ENCODE measurements at regions not wholly inside any gene's neighbourhood (a gene's known extent, or its start where the extent isn't known, plus 50 kb on each side); places are given as distances from the start of the nearest gene placed in this dataset.

DNA sequence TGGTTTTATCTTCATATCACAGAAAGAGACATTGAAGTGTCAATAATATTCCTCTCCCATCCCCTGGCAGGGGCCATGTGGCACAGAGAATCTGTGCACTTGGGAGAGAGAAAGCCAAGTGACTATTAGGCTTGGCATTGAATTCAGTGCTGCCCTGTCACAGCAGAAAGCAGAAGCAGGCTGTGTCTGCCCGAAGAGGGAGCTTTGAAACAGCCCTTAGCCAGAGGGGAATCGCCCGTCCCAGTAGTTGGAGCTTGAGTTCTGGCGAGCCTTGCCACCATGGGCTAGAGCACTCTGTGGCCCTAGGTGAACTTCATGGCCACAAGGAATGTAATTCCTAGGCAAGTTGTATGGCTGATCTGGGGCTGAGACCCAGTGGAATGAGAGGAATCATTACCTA lies 282.5 kb upstream of the PCDH10 start:
- Histone ChIP-seq H2BK120ac (ENCODE audit: low read depth, low read length, poor library complexity, severe bottlenecking) (no peak overlapping the region), H3K9me3 (ENCODE audit: control insufficient read depth, low read depth, low read length) (no peaks in the 10 kb centered on the region), H3K79me2 (ENCODE audit: insufficient read depth, low read length) (no peaks in the 10 kb centered on the region), H4K8ac (replicated peaks; ENCODE audit: insufficient read length, low read depth, low read length) (peak overlapping the region; percentile 60), H3K4me1 (ENCODE audit: insufficient read depth, low read length) (no peaks in the 10 kb centered on the region), H4K5ac (ENCODE audit: insufficient read length, low read depth, low read length) (no peak overlapping the region), H2BK20ac (ENCODE audit: low read depth, low read length, poor library complexity, severe bottlenecking) (no peak overlapping the region), H3K9ac (ENCODE audit: extremely low read depth, insufficient read length, low read length) (no peak overlapping the region), H3K23ac (ENCODE audit: insufficient read length, low read depth, low read length) (no peak overlapping the region), H3K4me2 (ENCODE audit: insufficient read depth, insufficient read length, low read length) (no peak overlapping the region), H3K18ac (ENCODE audit: insufficient read length, low read depth, low read length) (no peak overlapping the region), H2AK5ac (ENCODE audit: insufficient read length, low read length) (no peak overlapping the region), H3T11ph (ENCODE audit: low read length) (no peak overlapping the region), H3K14ac (ENCODE audit: insufficient read depth, low read length) (peak overlapping the region; percentile 40; the same call in 1 of the 2 replicates), H2BK5ac (ENCODE audit: insufficient read length, low read length) (no peak overlapping the region), H4K20me1 (ENCODE audit: control insufficient read depth, insufficient read depth, insufficient read length) (no peaks in the 10 kb centered on the region), H2AFZ (ENCODE audit: low read length) (no peak overlapping the region), H3K4ac (ENCODE audit: low read depth, low read length) (no peak overlapping the region), H3K27me3 (ENCODE audit: insufficient read depth, low read length) (no peaks in the 10 kb centered on the region), H3K23me2 (ENCODE audit: insufficient read length, low read depth, low read length, poor library complexity, severe bottlenecking) (no peaks in the 10 kb centered on the region), H3K79me1 (ENCODE audit: insufficient read depth, low read depth, low read length, poor library complexity, severe bottlenecking) (no peaks in the 10 kb centered on the region), H2BK12ac (ENCODE audit: insufficient read length, low read depth, low read length) (no peak overlapping the region), H3K27ac (ENCODE audit: insufficient read length, low read depth, low read length) (no peak overlapping the region), H2BK15ac (ENCODE audit: low read depth, low read length) (no peak overlapping the region), H3K56ac (ENCODE audit: insufficient read length, low read depth, low read length) (no peak overlapping the region), H4K91ac (ENCODE audit: insufficient read length, low read depth, low read length) (no peak overlapping the region)
- TF ChIP-seq, protein P1, sequence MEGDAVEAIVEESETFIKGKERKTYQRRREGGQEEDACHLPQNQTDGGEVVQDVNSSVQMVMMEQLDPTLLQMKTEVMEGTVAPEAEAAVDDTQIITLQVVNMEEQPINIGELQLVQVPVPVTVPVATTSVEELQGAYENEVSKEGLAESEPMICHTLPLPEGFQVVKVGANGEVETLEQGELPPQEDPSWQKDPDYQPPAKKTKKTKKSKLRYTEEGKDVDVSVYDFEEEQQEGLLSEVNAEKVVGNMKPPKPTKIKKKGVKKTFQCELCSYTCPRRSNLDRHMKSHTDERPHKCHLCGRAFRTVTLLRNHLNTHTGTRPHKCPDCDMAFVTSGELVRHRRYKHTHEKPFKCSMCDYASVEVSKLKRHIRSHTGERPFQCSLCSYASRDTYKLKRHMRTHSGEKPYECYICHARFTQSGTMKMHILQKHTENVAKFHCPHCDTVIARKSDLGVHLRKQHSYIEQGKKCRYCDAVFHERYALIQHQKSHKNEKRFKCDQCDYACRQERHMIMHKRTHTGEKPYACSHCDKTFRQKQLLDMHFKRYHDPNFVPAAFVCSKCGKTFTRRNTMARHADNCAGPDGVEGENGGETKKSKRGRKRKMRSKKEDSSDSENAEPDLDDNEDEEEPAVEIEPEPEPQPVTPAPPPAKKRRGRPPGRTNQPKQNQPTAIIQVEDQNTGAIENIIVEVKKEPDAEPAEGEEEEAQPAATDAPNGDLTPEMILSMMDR (conservative IDR thresholded peaks at IDR 0.05): no peak
- WGBS (ENCODE audit: extremely low coverage, insufficient read length, low lambda C conversion rate): no CpG with 5 or more reads among the region's 4 CpGs
- Mint-ChIP-seq H3K4me3 (no peak overlapping the region), H3K4me1 (peaks cover 5 to 6% of the 10 kb centered on the region in 2 experiments; a peak in 3 of 4 replicates), H3K9me3 (no peaks in the 10 kb centered on the region), H3K27ac (no peak overlapping the region), H3K36me3 (ENCODE audit: insufficient read depth in 1 of 3, low read depth in 3 of 3) (no peaks in the 10 kb centered on the region), H3K27me3 (ENCODE audit: low read depth) (no peaks in the 10 kb centered on the region)
- no peak for DNase-seq
